Activated CD4-positive, alpha-beta T cell treated with anti-CD3 and anti-CD28 coated beads, Interleukin-2, amount 50 U/mL, for 16 hours (primary cell): ENCODE measurements at regions not wholly inside any gene's neighbourhood (a gene's known extent, or its start where the extent isn't known, plus 50 kb on each side); places are given as distances from the start of the nearest gene placed in this dataset.

ENCODE experiments used
- DNase-seq: peaks from one replicate; pipeline ENCODE4 v3.0.0-alpha.2; 2020

GRCh38 chr16:55938126-55938525, 63.0 kb upstream of the CES5A start:
- DNase-seq, result no peak

- no peak for DNase-seq
Measured at GRCh38 chr16:55933038-55933437, 57.9 kb upstream of the CES5A start.

GRCh38 chr16:55930036-55930435, 54.9 kb upstream of the CES5A start:
- DNase-seq, result no peak

GRCh38 chr16:55929181-55929580, 54.0 kb upstream of the CES5A start:
- DNase-seq, result no peak

GRCh38 chr16:55925242-55925641, 50.1 kb upstream of the CES5A start:
- no peak for DNase-seq
